Sigmoid colon (tissue), 4 donors: ENCODE measurements at regions not wholly inside any gene's neighbourhood (a gene's known extent, or its start where the extent isn't known, plus 50 kb on each side); places are given as distances from the start of the nearest gene placed in this dataset.

ENCODE experiments used
- CTCF ChIP-seq, 4 experiments: fragments of 450-650 bp in 3 of 4; fragments of 200-600 bp in 1 of 4; IDR thresholded peaks; one replicate each; pipeline ENCODE4 v1.5.1; 2016 to 2019; ENCODE audit warnings: antibody characterized with exemption in 4 of 4, mild to moderate bottlenecking in 3 of 4, moderate library complexity in 2 of 4
- EP300 ChIP-seq, 4 donors: sonication (generic); formaldehyde crosslinking; IDR thresholded peaks; one replicate each; pipeline ENCODE4 v1.6.1; 2017; ENCODE audit warnings: antibody characterized with exemption in 4 of 4

DNA sequence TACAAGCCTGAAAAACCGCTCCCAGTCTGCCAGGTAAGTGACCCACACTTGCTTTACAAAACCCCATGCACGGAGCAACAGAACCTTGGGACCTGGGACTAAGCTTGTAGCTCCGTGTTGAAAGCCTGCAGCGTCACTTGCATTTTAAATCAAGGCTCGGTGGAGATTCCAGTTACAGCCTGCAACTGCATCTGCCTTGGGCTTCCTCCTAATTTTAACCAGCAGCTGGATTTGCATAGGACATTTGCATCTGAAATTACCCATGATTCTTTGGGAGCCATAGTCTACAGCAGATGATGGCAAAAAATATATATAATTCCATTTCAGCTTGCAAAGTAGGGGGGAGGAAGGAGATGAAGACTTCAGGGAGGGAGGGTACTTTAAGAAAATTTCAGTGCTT, 62.4 kb upstream of the IGSF21 start:
- no peak for TF ChIP-seq CTCF (IDR thresholded peaks at IDR 0.05)
- TF ChIP-seq EP300 (IDR thresholded peaks at IDR 0.05): no peak
